HuH-7.5 (cell line): ENCODE measurements at regions not wholly inside any gene's neighbourhood (a gene's known extent, or its start where the extent isn't known, plus 50 kb on each side); places are given as distances from the start of the nearest gene placed in this dataset.
A peak's percentile ranks its signal among the peaks of the same experiment; 100 is the strongest.
"Not testable (repeated sequence)": the region's sequence is repeated elsewhere in the genome, so short reads cannot be mapped to it uniquely, and the experiment has no call there.

Experiments used
- DNase-seq: peaks from one replicate; pipeline ENCODE4 v3.0.0; 2011; ENCODE audit warnings: low spot score

DNA sequence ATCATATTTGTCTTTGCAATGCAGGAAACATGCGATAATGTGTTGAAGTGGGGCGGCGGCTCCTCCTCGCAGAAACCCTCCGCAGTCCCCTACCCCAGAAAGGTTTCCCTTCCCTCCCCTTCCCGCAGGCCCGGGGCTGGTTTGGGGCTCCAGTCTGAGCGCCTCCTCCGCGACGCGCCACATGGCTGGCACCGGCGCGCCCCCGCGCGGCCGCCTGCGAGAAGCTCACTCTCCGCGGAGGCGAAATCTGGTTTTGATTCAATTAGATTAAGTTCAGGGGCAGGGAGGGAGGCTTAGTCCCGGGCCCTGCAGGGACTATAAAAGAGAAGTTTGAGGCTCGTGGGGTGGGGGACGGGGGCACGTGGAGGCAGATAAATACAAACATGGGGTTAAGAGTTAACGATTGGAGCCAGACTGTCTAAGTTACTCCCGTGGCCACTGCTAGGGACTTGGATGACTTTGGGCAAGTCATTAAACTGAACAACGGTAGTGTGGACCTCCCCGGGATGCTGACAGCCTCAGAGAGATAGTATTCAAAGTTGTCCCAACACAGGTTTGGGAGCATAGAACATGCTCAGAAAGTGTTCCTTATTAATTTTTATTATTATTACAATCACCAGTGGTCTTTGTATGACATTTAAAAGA, 69.4 kb downstream of the MSX2 start:
- peak; percentile 53 for DNase-seq

DNA sequence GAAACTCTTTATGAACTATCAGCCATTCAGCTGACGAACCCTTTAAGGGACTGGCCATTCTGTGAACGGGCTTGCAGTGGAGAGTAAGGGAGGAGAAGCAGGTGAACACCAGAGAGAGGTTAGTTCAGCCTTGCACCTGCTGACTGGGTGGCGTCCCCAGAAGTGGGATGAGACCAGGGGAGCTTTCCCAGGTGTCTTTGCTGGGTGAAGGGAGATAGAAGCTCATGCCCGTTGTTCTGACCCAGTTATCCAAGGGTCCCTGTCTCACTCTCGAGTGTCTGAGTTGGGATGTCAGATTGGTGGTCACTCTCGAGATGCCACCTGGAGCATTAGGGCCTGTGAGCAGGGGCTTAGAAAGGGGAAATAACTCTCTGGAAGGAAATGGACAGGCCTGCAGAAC, 68.7 kb downstream of the MSX2 start:
- DNase-seq: no peak

DNA sequence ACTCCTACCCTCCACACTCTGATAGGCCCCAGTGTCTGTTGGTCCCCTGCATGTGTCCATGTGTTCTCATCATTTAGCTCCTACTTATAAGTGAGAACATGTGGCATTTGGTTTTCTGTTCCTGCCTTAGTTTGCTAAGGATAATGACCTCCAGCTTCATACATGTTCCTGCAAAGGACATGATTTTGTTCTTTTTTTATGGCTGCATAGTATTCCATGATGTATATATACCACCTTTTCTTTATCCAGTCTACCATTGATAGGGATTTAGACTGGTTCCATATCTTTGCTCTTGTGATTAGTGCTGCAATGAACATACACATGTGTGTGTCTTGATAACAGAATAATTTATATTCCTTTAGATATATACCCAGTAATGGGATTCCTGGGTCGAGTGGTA, 67.9 kb downstream of the MSX2 start:
- DNase-seq: not testable (repeated sequence)

DNA sequence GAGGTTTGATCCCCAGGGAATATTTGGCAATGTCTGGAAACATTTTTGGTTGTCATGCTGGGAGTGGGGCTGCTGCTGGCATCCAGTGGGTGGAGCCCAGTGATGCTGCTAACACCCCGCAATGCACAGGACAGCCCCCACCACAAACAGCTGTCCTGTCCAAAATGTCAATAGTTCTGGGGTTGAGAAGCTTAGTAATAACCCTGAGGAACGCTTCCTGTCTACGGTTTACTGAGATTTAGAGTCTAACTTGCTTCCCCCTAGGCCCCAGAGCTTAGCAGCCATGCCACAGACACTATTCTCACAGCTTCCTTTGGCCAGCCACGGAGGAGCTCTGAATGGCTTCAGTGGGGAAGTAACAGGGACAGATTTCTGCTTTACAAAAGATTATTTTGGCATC, 66.5 kb downstream of the MSX2 start:
- DNase-seq: no peak

DNA sequence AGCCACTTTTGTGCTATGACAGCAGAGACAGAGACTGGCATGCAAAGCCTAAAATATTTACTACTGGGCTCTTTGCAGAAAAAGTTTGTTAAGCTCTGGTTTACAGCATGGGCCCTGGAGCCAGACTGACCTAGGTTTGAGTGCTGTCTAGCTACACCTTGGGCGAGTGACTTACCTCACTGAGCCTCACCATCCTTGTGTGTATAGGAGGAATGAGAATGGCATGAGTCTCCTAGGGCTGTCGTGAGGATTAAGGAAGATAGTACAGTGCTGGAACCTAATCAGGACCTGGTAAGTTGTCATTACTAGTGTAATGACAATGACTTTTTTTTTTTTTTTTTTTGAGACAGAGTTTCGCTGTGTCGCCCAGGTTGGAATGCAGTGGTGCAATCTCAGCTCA, 65.2 kb downstream of the MSX2 start:
- DNase-seq: no peak

DNA sequence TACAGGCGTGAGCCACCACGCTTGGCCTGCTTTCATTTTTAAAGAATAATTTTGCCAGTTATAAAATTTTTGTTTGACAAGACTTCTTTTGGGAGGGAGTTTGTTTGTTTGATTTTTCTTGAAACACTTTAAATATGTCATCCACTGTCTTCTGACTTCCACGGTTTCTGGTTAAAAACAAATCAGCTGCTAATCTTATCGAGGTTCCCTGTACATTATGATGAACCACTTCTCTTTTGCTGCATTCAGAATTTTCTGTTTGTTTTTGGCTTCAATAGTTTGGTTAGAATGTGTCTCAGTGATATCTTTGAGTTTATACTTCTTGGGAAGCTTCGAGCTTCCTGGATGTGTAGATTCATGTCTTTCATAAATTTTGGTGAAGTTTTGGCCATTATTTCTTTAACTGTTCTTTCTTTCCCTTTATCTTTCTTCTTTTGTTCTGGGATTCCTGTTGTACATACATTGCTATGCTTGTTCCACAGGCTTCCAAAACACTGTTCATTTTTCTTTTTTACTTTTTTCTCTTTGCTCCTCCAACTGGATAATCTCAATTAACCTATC, 60.8 kb downstream of the MSX2 start:
- DNase-seq: no peak
